GM21423 (cell line): ENCODE measurements at regions not wholly inside any gene's neighbourhood (a gene's known extent, or its start where the extent isn't known, plus 50 kb on each side); places are given as distances from the start of the nearest gene placed in this dataset.

Source experiments
- ATAC-seq: cut with Tn5 transposase; IDR thresholded peaks from one replicate; pipeline ENCODE4 v1.9.1; 2021; ENCODE audit warnings: mild to moderate bottlenecking, moderate library complexity; ENCODE audit not compliant: unreplicated experiment

GRCh38 chr21:35905096-35905962 lies 155.0 kb downstream of the SETD4 start:
- ATAC-seq = no peak

GRCh38 chr21:35900539-35900938 lies 159.8 kb downstream of the SETD4 start:
- ATAC-seq = no peak

GRCh38 chr21:35896060-35896459 lies 164.3 kb downstream of the SETD4 start:
- peak; percentile 59 for ATAC-seq

- ATAC-seq = peak; percentile 16
Measured at GRCh38 chr21:35895598-35895997, 164.7 kb downstream of the SETD4 start.

- no peak for ATAC-seq
Measured at GRCh38 chr21:35893156-35893555, 167.2 kb downstream of the SETD4 start.

- ATAC-seq = no peak
Measured at GRCh38 chr21:35886887-35887286, 173.4 kb downstream of the SETD4 start.

GRCh38 chr21:35885942-35886541 lies 174.3 kb downstream of the SETD4 start:
- no peak for ATAC-seq

- no peak for ATAC-seq
Measured at GRCh38 chr21:35882791-35883240, 177.5 kb downstream of the SETD4 start.

- no peak for ATAC-seq
Measured at GRCh38 chr21:35873441-35873840, 186.9 kb downstream of the SETD4 start.

GRCh38 chr21:35871906-35872305 lies 188.4 kb downstream of the SETD4 start:
- ATAC-seq = no peak

GRCh38 chr21:35868869-35869223 lies 191.5 kb downstream of the SETD4 start:
- no peak for ATAC-seq

GRCh38 chr21:35868005-35868868 lies 192.1 kb downstream of the SETD4 start:
- no peak for ATAC-seq

GRCh38 chr21:35864039-35864438 lies 196.3 kb downstream of the SETD4 start:
- no peak for ATAC-seq

- ATAC-seq = no peak
Measured at GRCh38 chr21:35862969-35863368, 197.4 kb downstream of the SETD4 start.

GRCh38 chr21:35861661-35862060 lies 198.7 kb downstream of the SETD4 start:
- ATAC-seq = no peak

- no peak for ATAC-seq
Measured at GRCh38 chr21:35860189-35860869, 200.0 kb downstream of the SETD4 start.

GRCh38 chr21:35859677-35860076 lies 200.6 kb downstream of the SETD4 start:
- no peak for ATAC-seq

GRCh38 chr21:35857095-35857494 lies 203.2 kb downstream of the SETD4 start:
- no peak for ATAC-seq

GRCh38 chr21:35855484-35855883 lies 204.8 kb downstream of the SETD4 start:
- ATAC-seq = no peak

GRCh38 chr21:35854281-35854680 lies 206.0 kb downstream of the SETD4 start:
- ATAC-seq = no peak
